Renal pelvis (tissue), 1 donor: ENCODE measurements at regions not wholly inside any gene's neighbourhood (a gene's known extent, or its start where the extent isn't known, plus 50 kb on each side); places are given as distances from the start of the nearest gene placed in this dataset.
"Not testable (repeated sequence)": the region's sequence is repeated elsewhere in the genome, so short reads cannot be mapped to it uniquely, and the experiment has no call there.

Experiments
- DNase-seq: peaks from one replicate; pipeline ENCODE4 v3.0.0-alpha.2; 2013

DNA sequence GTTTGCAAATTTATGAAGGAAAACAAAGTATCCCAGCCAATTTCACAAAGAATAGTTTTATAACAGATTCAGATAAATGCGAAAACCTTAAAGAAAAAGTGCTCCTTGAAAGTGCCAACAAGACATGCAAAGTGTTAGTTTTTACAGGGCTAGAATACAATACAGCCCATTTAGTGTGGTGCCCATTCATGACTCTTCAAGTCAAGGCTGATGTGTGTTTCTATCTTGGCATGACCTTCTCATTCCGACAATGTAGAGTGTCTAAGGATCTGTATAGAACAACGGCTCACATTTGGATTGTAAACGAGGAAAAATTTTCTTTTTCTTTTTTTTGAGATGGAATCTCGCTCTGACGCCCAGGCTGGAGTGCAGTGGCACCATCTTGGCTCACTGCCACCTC is 205.2 kb upstream of the SEMA6A start:
- no peak for DNase-seq

DNA sequence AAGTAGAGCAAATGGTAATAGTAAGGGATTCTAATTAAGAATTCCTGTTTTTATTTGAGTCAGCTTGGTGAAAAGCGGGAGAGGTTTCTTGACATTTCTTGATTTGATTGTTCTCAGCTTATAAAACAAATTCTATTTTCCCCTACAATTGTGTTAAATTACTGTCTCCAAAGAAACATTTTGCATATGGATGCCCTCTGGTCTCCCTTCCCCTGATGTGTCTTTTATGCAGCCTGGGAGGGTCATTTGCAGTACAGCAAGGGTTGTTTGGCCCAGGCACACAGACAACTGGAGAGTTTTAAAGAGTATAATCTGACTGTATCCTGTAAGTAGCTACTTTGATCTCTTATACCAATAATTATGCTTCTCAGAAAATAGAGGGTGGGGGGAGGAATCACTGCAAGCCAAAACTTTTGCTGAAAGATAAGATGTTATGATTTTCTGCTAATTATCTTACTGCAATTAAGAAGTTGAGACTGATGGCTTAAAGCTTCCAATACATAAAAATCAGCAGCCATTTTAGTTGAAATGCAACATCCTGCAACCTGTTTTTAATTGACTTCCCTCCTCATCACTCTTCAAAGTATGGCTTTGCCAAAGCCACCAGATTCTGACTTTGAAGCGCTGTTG is 204.1 kb upstream of the SEMA6A start:
- DNase-seq, result no peak

DNA sequence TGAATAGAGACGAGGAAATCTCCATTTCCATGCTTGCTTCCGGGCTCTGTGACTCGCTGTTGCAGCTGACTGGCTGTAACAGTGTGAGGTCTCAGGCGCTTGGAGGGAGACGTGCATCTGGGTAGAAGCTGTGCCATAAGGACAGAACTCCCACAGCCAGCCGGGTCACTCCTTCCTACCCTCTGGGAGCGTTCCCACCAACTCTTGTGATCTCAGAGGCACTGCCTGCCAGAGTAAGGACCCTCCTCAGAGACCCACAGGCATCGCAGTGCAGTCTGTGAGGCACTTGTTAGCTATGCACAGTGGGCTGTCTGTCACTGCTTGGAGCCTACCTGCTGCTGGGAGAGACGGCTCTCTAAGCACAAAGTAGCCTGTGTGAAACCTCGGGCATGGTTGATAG is 203.4 kb upstream of the SEMA6A start:
- DNase-seq, result peak; percentile 35

DNA sequence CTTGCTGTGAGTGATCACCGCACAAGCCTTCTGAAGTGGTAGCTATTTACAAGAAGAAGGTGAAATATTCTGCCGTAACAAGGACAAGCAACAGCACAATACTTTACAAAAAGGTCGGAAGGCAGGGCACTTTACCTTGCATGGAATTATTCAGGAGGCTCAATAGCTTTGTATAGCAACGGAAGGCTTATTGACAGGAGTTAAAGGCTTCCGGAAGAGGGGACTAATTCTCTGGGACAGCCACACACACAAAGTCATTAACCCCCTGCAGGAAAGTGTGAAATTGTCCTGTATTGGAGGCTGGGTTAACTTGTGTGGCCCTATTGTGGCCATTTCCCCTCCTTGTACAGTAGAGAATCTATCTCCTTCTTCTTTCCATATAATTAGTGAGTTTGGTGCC is 199.3 kb upstream of the SEMA6A start:
- no peak for DNase-seq

DNA sequence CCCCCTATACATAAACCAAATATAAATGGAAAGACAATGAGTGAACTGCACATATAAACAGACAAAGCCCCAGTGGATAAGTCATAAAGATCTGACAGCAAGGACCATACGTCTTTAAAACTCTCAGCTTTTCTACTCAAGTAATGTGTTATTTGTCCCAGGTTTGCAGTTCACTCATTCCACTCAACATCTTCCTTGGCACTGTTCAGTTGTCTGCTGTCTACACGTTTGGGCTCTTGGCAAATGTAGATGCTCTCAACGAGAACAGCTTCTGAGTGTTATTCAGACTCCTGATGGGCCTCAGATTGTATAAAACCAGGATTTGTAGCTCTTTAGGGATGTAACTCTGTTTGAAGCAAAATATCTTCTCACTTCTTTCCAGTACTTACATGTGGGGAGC is 198.2 kb upstream of the SEMA6A start:
- DNase-seq, result no peak

DNA sequence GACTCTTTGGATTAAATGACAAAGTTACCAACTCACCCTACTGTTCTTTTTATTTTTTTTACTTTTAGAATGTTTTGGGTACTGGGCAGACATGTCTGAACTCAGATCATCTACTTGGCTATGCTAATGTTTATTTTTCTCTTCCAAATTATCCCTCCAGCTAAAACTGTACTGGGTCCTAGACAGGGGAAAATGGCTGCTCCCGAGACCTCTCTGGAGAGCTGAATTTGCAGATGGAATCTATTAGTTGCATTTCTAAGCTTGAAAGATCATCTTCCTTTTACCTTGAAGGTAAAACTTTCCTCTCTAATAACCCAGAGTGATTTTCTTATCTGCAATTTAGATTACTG is 197.5 kb upstream of the SEMA6A start:
- no peak for DNase-seq

DNA sequence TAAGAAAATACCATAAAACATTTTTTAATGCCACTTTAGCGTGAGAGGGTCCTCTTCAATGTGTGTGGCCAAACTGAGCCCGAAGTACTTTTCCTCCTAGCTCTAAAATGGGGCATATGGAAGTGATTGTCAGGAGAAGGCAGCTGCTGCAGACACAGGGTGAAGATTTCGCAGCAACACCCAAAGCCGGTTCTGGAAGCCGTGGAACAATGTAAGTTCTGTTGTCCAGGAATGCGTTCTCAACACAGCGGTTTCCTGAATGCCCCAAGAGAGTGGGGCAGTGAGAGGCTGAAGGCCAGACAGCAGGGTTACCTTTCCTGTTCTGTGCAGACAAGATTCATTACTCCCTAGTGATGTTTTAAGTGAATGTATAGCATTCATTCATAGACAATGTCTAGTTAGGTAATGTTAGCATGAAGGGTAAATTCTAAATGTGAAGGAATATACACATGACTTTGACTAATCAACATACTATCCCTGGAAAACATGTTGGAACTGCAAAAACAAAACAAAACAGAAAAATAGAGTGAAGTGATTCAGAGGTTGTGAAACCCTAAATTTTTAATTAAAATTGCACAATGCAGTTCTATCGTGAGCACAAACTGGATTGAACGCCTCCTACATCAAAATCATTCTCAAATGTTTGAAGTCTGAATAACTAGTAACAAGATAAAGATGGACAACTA is 197.0 kb upstream of the SEMA6A start:
- DNase-seq, result no peak

DNA sequence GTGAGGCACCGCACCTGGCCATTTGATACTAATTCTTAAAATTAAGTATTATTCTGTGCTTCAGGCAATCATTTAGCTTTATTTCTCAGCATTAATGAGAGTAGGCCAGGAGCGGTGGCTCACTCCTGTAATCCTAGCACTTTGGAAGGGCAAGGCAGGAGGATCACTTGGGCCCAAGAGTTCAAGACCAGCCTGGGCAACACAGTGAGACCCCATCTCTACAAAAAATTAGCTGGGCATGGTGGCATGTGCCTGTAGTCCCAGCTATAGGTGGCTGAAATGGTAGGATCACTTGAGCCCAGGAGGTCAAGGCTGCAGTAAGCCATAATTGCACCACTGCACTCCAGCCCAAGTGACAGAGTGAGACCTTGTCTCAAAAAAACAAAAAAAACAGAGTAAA is 195.3 kb upstream of the SEMA6A start:
- DNase-seq, result not testable (repeated sequence)

DNA sequence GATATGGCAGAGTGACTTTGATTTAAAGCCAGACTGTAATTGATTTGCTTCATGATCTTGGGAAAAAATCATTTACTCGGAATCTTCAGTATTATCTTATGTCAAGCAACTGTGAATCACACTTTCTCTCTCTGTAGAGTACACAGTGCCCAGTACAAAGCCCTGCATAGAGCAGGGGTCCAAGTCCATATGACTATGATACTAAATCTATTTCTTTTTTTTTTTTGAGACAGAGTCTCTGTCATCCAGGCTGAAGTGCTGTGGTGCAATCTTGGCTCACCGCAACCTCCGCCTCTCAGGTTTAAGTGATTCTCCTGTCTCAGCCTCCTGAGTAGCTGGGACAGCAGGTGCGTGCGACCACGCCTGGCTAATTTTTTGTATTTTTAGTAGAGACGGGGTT is 194.8 kb upstream of the SEMA6A start:
- no peak for DNase-seq

DNA sequence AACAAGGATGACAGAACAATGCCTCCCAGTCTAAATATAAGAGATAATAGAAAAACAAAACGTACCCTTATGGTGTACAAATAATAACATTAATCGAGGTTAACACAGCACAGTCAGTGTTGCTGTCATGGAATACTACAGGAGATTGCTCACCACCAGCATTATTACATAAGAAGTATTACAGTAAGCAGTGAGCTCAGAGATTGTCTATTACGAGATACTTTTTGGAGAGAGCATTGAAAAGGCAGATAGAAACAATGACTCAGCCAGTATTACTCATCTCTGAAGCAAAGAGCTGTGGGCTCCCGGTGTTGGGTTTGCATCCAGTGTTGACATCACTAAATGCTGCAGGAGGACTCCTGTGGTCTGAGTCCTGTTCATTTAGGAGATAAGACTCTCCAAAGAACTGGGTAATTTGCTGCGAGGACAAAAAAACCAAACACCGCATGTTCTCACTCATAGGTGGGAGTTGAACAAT is 191.9 kb upstream of the SEMA6A start:
- DNase-seq, result no peak

DNA sequence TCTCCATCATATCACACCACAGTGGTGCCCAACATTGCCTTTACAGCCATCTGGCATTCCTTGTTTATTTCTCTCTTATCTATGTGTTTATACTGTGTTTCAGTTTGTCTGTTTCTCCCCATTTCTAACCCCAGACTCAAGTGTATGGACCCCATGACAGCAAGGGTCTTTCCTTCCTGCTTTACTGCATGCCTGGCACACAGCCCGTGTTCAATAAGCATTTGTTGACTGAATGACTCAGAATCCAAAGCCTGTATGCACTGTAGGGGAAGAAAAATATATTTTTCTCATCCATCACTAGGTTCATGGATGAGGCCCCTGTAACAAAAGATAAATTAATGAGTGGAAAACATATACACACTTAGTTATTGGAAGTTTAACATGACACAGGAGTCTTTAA is 190.8 kb upstream of the SEMA6A start:
- DNase-seq, result no peak

DNA sequence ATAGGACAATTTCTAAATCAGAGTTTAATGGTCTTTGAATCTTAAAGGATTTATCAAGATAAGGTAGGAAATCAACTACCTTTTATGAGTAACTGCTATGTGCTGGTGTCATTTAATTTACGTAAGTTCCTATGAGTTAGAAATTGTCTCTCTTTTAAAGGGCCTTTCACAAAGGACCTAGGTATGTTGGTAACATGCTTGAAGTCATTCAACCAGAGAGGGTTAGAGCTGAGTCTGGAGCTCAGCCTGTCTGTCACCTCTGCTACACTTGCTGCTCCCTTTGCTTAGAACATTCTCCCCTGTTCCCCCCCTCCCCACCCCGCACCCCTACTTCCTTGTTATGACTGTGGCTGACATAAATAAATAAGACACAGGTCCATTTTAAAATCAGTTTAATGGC is 190.3 kb upstream of the SEMA6A start:
- DNase-seq, result no peak

DNA sequence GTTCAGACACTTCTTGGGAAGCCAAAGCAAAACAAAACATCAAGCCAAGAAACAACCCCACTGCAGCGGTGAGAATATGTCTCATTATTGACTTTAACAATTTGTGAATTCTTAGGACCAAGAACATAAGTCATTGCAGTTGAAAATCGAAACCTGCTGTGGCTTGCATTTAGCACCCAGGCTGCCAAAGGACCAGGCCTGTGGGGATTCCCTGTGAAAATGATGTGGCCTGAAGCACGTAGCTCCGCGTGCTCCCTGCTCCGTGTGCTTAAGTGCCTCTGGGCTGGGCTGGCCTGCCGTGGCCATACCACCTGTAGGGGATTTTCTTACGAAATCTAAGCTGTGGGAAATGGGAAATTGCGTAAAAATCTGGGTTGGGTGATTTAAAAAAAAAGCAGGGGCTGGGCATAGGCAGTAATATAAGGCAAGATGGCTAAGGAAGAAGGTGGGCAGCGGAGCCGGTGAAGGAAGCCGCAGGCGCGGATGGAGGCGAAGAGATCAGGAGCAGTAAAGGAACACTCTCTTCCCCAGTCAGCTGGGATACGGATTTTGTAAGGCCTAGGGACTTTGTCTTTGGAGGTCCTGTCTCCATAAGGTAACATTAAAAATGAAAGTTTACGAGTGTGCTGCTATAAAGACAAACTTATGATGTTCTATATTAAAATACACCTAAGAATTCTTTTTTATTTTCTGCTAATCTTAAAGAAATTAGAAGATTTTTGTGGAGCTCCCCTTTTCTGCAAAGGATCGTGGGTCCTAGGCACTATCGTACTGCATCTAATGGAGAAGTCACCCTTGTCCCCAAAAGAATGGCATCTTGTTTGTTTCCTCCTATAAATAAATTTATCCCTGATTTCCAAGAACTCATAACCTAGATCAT is 189.6 kb upstream of the SEMA6A start:
- no peak for DNase-seq

DNA sequence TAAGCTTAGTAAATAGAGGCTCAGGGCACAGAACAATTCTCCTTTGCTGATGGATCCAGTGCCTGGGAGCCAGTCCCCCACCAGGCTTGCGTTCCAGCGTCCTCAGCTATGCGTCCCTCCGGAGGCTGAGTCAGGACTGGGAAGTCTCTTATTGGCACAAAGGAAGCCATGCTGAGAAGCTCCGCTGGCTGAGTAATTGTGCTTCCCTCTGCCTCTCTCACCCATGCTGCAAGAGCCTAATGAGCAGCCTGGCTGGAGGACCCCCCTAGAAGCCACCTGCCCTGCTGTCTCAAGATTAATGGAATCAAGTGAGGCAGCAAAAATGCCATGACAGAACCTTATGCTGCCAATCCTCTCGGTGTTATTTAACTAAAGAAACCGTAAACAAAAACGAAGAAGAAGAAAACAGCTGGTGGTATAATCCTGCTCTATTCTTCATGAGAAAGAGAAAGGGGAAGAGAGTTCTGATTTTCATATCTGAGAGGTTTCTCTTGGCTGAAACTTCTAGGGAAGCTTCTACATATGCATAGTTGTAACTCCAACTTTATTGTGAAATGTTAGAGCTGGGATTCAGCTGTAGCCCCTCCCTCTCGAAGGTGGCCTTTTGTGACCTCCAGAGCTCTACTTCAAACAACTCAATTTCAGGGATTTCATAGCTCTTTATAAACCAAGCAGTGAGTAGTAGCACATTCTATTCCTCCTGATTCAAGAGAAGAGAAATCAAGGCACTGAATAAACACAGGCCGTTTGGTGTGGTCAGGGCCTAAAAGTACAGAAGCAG is 185.4 kb upstream of the SEMA6A start:
- no peak for DNase-seq

DNA sequence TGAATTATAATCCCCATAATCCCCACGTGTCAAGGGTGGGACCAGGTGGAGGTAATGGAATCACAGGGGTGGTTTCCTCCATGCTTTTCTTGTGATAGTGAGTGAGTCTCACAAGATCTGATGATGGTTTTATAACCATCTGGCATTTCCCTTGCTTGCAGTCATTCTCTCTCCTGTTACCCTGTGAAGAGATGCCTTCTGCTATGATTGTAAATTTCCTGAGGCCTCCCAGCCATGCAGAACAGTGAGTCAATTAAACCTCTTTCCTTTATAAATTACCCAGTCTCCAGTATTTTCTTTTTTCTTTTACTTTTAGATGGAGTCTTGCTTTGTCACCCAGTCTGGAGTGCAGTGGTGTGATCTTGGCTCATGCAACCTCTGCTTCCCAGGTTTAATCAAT is 182.7 kb upstream of the SEMA6A start:
- no peak for DNase-seq

DNA sequence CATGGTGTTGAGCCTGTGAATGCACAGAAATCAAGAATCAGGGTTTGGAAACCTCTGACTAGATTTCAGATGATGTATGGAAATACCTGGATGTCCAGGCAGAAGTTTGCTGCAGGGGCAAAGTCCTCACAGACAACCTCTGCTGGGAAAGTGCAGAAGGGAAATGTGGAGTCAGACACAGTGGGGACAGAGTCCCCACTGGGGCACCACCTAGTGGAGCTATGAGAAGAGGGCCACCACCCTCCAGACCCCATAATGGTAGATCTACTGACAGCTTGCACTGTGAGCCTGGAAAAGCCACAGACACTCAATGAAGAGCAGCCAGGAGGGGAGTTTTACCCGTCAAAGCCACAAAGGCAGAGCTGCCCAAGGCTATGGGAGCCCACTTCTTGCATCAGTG is 181.9 kb upstream of the SEMA6A start:
- DNase-seq, result no peak

DNA sequence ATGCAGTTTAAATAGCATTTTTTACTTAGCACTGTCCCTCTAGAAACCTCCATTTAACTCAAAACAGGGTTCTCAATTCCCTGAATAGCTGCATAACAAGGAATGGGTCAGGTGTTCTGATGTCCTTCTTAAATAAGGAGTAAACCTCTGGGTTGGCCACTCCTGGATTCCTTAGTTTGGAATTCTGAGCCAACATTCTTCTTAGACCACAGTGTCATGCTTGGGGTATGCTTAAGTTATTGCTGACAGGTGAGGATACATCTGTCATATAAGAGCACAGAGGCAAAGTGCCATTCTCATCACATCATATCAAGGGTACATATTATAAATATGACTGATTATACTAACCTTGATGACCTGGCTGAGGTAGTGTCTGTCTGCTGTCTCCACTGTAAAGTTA is 179.9 kb upstream of the SEMA6A start:
- no peak for DNase-seq

DNA sequence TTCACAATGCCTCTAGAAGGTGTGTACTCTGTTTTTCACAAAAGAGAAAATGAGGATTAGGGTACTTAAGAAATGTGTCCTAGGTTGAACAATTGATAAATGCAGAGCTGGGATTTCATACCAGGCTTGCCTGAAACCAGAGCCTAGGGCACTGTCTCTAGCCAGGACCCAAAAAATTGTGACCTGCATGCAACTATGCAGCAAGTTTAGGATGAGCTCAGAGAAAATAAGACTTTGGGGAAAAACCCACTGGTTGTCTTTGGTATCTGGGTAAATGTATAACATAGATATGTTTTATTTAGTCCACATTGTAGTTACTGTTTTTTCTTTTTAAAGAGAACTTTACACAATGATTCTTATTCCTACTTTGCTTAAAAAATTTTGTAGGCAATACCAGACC is 177.1 kb upstream of the SEMA6A start:
- DNase-seq, result no peak

DNA sequence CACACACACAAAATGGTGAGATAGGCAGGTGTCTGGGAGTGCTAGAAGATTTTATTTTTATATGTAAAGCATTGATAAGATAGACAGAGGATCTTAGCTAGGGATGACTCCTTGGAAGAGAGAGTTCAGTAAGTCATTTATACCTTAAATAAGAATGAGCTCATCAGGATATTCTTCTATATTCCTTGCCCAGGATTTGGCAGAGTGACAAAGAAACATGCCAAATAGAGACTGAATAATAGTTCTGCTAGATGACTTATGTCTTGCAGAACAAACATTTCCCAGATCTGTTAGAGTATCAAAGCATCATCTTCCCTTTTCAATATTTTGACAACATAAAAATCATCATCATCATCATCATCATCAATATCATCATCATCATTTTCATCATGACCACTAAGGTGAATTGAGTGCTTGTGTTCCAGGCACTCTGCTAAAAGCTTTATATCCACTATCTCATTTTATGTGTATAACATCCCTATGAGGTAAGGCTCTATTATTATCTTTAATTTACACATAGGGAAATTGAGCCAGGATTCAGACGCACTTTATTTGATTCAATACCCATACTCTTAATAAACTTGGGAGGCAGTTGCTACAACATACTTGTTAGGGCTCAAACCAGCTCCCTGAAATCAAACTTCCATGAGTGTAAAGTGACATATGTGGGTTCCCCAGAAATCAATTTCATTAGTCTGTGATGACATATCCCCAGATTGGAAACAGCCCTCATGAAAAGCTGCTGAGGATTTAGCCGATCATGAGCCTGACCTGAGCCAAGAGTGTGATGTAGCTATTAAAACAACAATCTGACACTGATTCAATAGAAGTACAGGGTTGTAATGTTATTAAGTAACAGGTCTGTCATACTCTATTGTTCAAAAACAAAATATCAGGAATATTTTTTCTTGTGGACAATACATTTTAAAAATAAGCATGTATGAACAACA is 176.3 kb upstream of the SEMA6A start:
- no peak for DNase-seq

DNA sequence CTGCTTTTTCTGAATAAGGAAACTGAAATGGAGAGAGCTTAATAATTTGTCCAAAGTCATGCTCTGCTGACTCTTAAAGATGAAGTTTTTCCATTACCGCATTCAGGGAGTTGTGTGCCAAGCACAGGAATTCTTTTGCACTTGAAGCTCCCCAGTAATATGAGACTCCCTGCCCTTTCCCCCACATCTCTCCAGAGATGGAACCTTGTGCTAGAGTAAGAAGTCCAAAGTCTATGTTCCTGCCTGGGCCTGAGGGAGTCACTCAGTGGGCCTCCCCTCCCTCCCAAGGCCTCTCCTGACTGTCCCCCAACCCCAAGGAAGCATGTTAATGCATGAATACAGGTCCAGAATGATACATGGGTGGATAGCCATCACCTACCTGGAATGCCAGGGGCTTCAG is 173.3 kb upstream of the SEMA6A start:
- DNase-seq, result peak; percentile 58

DNA sequence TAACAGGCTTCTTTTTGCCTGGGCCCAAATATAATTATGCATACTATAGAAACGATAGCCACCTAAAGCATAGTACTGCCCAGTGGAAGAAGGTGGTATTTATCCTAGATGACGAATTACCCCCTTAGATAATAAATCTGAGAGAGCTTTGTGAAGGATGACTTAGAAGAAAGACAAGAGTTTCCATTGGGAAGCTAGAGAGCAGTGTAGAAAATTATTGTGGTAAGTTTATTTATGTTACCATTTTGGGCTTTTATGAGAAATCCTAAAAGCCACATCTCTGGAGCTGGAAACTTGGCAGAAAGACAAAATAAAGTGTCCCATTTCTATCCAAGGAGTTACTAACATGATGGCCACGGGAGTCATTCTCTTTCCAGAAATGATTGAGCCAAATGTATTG is 172.0 kb upstream of the SEMA6A start:
- no peak for DNase-seq
